NCI-H1930 (cell line): ENCODE measurements at regions not wholly inside any gene's neighbourhood (a gene's known extent, or its start where the extent isn't known, plus 50 kb on each side); places are given as distances from the start of the nearest gene placed in this dataset.
"Not testable (repeated sequence)": the region's sequence is repeated elsewhere in the genome, so short reads cannot be mapped to it uniquely, and the experiment has no call there.

Experiments used
- DNase-seq, 2 experiments: peaks; one replicate each; lab custom pipeline; 2025; lab: John Stamatoyannopoulos, UW

DNA sequence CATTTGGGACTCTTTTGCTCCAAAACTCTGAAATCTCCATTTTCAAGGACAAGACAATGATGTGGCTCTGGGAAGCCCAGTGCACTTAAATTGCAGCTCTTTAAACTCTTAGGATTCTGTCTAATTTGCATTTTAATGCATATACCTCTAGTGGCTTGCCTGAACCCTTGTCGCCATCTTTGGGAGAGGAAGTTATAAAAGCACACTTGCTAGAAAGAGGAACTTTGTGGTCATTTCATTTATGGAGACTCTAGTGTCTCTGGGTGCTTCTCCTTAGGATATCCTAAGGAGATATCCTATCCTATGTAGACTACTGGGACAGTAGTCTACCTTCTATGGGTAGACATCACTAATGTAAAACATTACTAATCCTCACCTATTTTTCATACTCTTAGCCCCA is 77.3 kb upstream of the SLC1A3 start:
- DNase-seq = no peak

GRCh38 chr5:36530215-36530614 is 76.2 kb upstream of the SLC1A3 start:
- no peak for DNase-seq

- no peak for DNase-seq
These were observed 75.0 kb upstream of the SLC1A3 start for GRCh38 chr5:36531401-36531800.

- no peak for DNase-seq
These were observed 71.0 kb upstream of the SLC1A3 start for GRCh38 chr5:36535378-36535777.

DNA sequence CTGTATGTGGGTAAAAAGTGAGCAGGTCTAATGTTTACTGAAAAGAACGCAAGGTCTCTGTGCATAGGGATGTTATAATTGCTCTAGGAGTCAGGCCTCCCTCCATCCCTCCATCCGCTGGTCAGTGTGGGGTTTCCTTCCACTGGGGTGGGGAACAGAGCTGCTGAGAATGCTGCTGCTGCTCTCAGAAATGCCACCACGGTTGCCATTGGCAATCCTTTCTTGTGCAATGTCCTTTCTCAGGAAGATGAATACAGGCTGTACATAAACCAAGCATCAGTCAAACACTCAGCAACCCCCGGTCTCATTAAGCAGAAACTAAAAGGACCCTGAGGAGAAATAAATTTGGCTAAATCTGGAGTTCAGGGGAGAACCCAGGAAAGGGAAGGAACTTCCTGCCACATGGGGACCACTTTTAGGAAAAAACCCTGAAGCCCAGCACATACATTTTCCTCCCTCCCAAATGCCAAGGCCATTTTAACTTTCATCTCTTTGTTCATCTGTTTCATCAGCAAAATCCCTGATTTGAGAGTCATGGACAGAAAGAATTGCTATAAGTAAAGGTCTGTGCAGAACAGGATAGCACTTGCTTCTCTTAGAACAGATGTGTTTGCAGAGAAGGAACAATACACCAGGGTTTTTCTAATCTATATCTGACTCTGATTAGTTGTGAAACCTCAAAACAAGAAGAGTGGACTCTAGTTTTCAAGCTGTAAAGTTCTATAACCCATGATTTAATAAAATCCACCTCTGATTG is 70.4 kb upstream of the SLC1A3 start:
- no peak for DNase-seq

- no peak for DNase-seq
These were observed 69.8 kb upstream of the SLC1A3 start for GRCh38 chr5:36536616-36537005.

- no peak for DNase-seq
These were observed 68.7 kb upstream of the SLC1A3 start for GRCh38 chr5:36537724-36538123.

DNA sequence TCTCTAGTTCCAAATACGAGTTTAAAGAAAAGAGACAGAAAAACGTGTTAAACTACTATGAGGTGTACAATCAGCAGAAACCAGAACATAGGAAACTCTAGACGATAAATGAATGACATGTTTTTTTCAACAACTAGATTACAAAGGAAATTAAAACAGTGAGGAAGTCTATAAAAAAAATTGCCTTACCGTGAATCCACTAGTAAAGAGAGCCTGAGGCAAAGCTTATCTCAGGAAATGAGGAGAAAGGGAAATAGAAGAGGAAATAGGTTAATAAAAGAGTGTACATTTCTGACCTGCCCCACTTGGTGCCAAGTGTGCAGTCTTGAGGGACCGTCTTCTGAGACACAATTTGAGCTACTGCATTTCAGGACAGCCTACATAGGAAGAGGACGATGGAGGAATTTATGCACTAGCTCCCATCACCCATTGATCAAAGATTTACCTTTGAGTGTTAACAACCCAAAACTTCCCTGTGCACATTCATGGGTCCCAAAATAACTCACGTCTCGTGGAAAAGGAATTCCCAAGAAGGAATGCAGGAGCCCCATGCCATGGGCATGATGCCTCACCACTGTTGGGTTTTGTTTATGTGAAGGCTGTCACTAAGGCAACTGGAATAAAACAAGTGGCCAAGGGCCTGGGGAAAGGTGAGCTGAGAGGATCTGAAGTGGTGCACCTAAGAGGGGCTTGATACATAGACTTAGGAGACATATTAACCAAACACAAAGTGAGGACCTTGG is 53.6 kb upstream of the SLC1A3 start:
- DNase-seq = no peak

DNA sequence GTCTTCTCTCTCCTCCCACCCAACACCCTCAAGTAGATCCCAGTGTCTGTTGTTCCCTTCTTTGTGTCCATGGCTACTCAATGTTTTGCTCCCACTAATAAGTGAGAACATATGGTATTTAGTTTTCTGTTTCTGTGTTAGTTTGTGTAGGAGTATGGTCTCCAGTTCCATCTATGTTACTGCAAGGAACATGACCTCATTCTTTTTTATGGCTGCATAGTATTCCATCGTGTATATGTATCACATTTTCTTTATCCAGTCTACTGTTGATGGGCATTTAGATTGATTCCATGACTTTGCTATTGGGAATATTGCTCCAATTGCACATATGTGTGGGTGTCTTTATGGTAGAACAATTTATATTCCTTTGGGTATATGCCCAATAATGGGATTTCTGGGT is 51.4 kb upstream of the SLC1A3 start:
- not testable (repeated sequence) for DNase-seq
